DMS153 treated with DMSO at 0.1 percent for 48 hours (cell line): ENCODE measurements at regions not wholly inside any gene's neighbourhood (a gene's known extent, or its start where the extent isn't known, plus 50 kb on each side); places are given as distances from the start of the nearest gene placed in this dataset.

Experiments
- DNase-seq: peaks from one replicate; lab custom pipeline; 2025; ENCODE audit not compliant: unreplicated experiment; lab: John Stamatoyannopoulos, UW

DNA sequence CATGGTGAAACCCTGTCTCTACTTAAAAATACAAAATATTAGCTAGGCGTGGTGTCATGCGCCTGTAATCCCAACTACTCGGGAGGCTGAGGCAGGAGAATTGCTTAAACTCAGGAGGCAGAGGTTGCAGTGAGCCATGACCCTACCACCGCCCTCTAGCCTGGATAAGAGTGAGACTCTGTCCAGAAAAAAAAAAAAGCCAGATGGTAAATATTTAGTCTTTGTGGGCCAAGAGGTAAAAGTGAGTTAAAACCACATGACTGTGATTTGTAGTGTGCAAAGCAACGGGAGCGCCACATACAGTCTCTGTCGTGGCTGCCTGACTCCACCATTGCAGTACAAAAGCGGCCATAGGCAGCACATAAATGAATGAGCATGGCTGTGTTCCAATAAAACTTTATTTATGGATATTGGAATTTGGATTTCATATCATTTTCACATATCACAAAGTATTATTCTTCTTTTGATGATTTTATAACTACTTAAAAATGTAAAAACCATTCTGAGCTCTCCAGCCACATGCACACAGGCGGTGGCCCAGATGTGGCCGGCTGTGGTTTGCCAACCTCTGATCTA is 51.8 kb upstream of the CASZ1 start:
- DNase-seq, result no peak

- DNase-seq, result no peak
These were observed 53.6 kb upstream of the CASZ1 start for GRCh38 chr1:10850026-10850425.

GRCh38 chr1:10851024-10852013 is 54.9 kb upstream of the CASZ1 start:
- DNase-seq, result no peak

DNA sequence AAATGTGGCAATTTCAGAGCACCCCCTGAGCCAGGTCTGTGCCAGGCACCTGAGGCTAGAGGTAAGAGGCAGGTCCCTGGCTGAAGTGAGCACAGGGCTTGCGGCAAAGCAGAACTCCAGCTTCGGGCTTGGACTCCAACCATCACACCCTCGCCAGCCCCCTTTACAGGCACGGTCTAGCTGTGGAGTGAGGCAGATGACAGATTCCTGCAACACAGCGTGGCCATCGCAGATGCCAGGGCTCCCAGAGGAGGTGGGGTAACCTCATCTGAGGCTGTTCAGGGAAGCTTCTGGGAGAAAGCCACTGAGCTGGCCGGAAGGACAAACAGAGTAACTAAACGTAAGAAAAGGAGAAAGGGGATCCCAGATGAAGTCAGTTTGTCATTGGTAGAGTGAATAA is 55.6 kb upstream of the CASZ1 start:
- DNase-seq, result no peak

DNA sequence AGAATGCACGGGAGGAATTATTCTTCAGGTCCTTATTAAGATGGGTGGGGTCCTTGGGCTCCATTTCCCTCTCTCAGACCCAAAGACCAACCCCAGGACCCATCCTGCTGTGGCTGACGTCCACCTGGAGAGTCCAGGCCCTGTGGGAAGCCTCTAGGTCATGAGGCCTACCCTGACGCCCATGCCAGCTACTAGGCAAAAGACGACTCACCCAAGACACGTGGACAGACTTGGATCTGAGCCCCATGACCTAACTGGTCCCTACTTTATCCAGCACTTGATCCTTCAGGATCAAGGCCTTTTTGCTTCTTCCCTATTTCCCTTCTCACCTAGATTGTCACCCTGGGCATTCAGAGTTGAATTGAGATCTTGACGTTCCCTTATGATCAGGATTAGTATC is 56.0 kb upstream of the CASZ1 start:
- no peak for DNase-seq

GRCh38 chr1:10852998-10853520 is 56.6 kb upstream of the CASZ1 start:
- DNase-seq, result no peak

GRCh38 chr1:10853701-10854100 is 57.3 kb upstream of the CASZ1 start:
- no peak for DNase-seq

DNA sequence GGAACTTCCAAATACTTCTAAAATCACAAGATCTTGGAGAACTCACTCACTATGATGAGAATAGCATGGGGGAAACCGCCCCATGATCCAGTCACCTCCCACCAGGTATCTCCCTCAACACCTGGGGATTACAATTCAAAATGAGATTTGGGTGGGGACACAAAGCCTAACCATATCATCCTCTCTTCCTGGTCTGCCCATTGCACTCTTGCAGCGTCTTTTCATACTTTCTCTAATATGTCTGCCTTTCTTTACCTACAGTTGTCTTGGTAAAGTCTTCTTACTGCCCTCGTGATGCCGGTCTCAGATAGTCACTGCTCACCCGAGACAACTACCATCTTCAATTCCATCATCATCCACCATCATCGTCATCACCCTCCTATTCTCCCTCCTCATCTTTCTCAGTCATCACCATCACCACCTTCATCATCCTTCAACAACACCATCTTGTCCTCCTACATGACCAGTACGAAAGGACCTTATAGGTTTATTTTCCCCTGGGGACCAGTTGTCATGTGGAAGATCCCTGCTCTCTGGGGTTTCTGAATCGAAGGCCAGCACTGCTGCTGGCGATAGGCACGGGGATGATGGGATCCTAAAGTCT is 58.5 kb upstream of the CASZ1 start:
- DNase-seq, result no peak

GRCh38 chr1:10856176-10856683 is 59.8 kb upstream of the CASZ1 start:
- DNase-seq, result no peak

- no peak for DNase-seq
These were observed 60.6 kb upstream of the CASZ1 start for GRCh38 chr1:10856863-10857598.

- no peak for DNase-seq
These were observed 61.2 kb upstream of the CASZ1 start for GRCh38 chr1:10857687-10858086.

DNA sequence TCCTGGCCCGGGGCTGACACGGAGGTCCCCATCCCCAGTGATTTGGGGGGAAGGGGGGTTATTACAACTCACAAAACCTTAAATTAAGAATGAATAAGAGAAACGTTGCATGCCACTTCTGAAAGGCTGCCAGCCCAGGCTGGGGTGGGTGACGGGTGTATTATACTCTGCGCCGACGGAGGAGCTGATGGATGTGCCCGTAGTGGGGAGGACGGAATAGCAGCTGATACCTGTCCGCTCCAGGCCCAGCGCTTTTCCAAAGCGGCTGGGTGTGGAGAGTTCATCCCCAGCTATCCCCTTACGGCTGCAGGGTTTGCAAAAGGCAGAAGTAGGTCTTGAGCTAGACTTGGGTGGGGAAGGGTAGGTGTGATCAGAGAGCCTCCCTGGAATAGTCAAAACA is 63.8 kb upstream of the CASZ1 start:
- DNase-seq, result no peak

DNA sequence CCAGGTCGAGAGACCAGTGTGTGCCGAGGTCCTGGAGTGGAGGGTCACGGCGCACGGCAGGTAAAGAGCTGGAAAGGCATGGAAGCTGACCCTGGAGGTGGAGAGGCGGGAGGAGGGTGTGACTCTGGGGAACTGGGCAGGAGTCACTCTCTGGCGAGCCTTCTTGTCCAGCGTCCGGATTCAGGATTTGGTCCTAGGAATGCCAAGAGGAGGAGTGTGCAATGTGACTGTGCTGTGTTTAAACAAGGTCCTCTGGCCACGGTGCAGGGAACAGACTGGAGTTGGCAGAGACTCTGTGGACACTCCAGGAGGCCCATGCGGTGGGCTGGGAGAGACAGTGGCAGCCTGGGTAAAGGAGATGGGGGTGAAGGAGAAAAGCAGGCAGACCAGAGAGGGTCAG is 64.2 kb upstream of the CASZ1 start:
- no peak for DNase-seq

DNA sequence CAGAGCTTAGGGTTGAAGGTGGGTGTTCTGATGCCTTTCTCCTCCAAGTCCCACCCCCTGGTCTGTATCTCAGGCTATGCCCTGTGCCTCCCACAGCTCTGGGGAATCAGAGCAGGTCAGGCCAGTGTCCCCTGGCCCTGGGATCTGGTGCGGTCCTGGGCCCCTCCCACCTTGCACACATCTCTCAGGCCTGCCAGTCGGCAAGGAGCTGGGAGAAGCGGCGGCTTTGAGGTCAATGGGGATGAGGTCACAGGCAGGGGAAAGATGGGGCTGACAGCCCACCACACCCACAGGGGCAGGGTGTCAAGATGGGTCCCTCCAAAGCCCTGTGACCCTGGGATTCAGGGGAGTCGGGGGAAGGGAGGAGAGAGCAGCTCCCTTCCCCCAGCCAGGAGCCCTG is 65.4 kb upstream of the CASZ1 start:
- DNase-seq, result no peak

DNA sequence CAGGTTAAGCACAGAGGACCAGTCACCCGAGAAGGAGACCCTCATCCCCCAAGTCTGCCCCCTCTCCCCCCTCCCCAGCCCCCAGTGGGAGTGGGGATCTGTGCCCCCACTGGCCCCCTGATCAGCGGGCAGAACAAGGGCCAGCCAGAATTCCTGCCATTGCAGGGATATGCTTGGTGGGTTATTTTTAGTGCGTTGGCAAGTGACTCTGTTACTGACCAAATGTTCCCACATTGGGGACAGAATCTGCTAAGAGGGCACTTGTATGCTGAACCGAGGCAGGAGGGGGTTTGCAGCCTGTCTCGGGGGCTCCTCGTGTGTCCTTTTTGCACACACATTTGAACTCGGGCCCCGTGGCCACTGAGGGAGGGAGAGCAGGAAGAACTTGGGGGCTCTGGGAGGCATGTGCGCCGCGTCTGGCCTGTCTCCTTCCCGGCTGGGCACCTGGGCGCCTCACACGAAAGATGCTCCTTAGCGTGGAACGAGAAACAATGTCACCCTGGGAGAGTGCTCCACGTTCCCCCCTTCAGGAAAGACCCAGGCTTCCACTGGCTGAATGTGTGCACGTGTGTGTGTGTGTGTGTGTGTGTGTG is 66.4 kb upstream of the CASZ1 start:
- DNase-seq, result no peak

- no peak for DNase-seq
These were observed 67.4 kb upstream of the CASZ1 start for GRCh38 chr1:10863886-10864285.

GRCh38 chr1:10864776-10865175 is 68.3 kb upstream of the CASZ1 start:
- no peak for DNase-seq

DNA sequence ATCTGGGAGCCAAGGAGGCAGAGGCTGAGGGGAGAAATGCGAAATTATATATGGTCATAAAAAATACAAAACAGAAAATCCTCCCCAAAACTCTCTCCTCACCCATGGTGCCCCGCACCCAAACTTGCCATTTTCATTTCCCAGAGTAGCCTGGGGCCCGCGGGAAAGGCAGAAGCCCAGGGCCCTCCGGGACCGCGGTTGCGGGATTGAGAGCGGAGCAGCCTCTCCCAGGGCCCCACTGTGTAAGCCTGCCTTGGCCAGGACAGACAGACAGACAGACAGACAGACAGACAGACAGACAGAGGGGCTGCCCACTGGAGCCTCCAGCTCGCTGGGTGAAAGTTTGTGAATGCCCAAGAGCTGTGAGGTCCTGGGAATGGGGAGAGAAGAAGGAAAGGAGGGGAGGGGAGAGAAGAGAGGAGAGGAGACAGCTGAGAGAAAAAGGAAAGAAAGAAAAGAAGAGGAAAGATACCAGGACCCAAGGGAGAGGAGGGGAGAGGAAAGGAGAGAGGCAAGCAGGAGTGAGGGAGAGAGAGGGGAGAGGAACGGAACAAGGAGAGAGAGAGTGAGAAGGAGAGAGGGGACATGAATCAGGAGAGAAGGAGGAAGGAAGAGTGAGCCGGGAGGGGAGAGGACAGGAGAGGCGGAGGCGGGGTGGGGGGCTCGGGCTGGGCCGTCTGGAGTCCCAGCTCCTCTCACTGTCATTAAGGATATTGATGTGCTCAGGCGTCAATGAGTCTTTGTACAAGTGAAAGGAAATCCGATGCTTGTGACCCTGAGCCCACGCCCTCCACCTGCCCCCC is 69.3 kb upstream of the CASZ1 start:
- DNase-seq, result peak; percentile 24

DNA sequence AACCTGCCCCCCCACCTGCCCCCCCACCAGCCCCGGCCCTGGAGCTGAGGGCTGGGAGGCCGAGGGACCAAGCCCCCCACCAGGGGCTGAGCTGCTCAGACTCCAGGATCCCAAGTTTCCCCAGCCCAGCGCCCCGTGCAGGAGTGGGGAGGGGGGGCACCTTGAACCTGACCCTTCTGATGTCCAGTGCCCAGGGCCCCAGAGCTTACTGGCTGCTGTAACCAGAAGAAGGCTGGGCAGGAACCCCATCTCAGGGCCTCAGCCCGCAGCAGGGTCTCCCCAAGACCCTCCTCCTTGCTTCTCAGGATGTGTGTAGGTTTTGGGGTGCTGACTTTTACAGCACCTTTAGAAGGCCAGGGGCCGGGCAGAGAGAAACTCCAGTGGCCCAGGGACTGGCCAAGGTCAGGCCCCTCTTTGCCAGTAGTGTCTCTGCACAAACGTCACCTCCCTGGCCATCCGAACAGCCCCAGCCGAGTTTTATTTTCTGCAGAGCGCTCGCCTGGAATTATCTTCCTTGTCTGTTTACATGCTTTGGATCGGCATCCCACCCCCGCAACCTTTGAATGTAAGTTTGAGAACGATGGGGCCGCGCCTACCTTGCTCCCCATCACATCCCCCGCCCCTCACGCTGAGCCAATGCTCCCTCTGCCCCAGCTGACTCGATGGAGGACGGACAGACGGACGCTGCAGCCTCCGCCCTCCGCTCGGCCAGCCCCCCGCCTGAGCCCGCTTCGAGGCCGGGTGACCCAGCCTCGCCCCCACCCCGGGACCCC is 70.1 kb upstream of the CASZ1 start:
- DNase-seq, result peak; percentile 72
